ENCODE measurements at regions not wholly inside any gene's neighbourhood (a gene's known extent, or its start where the extent isn't known, plus 50 kb on each side); places are given as distances from the start of the nearest gene placed in this dataset.

- TF ChIP-seq CTCF (IDR thresholded peaks at IDR 0.05) (no peak), POLR2A (IDR thresholded peaks at IDR 0.05) (no peak)
Observed at GRCh38 chr5:152063004-152063403, 138.4 kb upstream of the GLRA1 start.

All from esophagus squamous epithelium (tissue), 4 donors.